Activated T-cell treated with anti-CD3 and anti-CD28 coated beads, Interleukin-2, amount 50 U/mL, for 72 hours (primary cell): ENCODE measurements at regions not wholly inside any gene's neighbourhood (a gene's known extent, or its start where the extent isn't known, plus 50 kb on each side); places are given as distances from the start of the nearest gene placed in this dataset.

ENCODE experiments used
- ATAC-seq, 2 donors: fragments of 150-1000 bp; cut with Tn5 transposase; replicated peaks in 1 of 2; 2 replicates each; pipeline ENCODE4 v1.10.0; 2021; ENCODE audit warnings: moderate library complexity in 2 of 2, mild to moderate bottlenecking in 1 of 2
- DNase-seq, 2 donors: peaks; one replicate each; pipeline ENCODE4 v3.0.0; 2021 to 2022; ENCODE audit warnings: mixed read lengths in 1 of 2
- H3K27ac Mint-ChIP-seq: one replicate; pipeline ENCODE4 v1.8.0; 2022; ENCODE audit warnings: mild to moderate bottlenecking, moderate library complexity, mixed read lengths
- H3K27me3 Mint-ChIP-seq: one replicate; pipeline ENCODE4 v1.8.0; 2022; ENCODE audit warnings: low read depth, mixed read lengths
- H3K36me3 Mint-ChIP-seq, 2 donors: one replicate each; pipeline ENCODE4 v1.8.0; 2022; ENCODE audit warnings: mixed read lengths in 2 of 2, mild to moderate bottlenecking in 1 of 2; ENCODE audit not compliant: insufficient read depth in 2 of 2
- H3K4me1 Mint-ChIP-seq: one replicate; pipeline ENCODE4 v1.8.0; 2022; ENCODE audit warnings: low read depth, mixed read lengths
- H3K4me3 Mint-ChIP-seq, 2 donors: one replicate each; pipeline ENCODE4 v1.8.0; 2022; ENCODE audit warnings: mild to moderate bottlenecking in 2 of 2, mixed read lengths in 2 of 2, moderate library complexity in 2 of 2
- H3K9me3 Mint-ChIP-seq, 2 donors: one replicate each; pipeline ENCODE4 v1.8.0; 2022; ENCODE audit warnings: mixed read lengths in 2 of 2

- H3K27ac Mint-ChIP-seq = no peak overlapping the region
- H3K9me3 Mint-ChIP-seq = no peaks in the 10 kb centered on the region
- H3K27me3 Mint-ChIP-seq = peaks cover 15% of the 10 kb centered on the region
Observed at GRCh38 chr1:9419369-9420041, 119.8 kb upstream of the SLC25A33 start.

GRCh38 chr1:9420835-9421532 is 118.3 kb upstream of the SLC25A33 start:
- Mint-ChIP-seq H3K36me3 (no peaks in the 10 kb centered on the region), H3K27me3 (peaks cover 15% of the 10 kb centered on the region), H3K4me1 (peaks cover 49% of the 10 kb centered on the region), H3K9me3 (no peaks in the 10 kb centered on the region), H3K4me3 (no peak overlapping the region), H3K27ac (no peak overlapping the region)
- ATAC-seq (peak; percentile 27 to 39), DNase-seq (no peak)

More at GRCh38 chr1:9419369-9420041, 119.8 kb upstream of the SLC25A33 start:
- peaks cover 35% of the 10 kb centered on the region for H3K4me1 Mint-ChIP-seq
- no peak for ATAC-seq
- H3K36me3 Mint-ChIP-seq = no peaks in the 10 kb centered on the region
- H3K4me3 Mint-ChIP-seq = no peak overlapping the region
- DNase-seq = no peak

GRCh38 chr1:9421533-9421873 is 117.8 kb upstream of the SLC25A33 start:
- H3K27me3 Mint-ChIP-seq = peaks cover 15% of the 10 kb centered on the region
- H3K36me3 Mint-ChIP-seq = no peaks in the 10 kb centered on the region
- no peak overlapping the region for H3K4me3 Mint-ChIP-seq
- peaks cover 49% of the 10 kb centered on the region for H3K4me1 Mint-ChIP-seq
- no peaks in the 10 kb centered on the region for H3K9me3 Mint-ChIP-seq
- DNase-seq (no peak), ATAC-seq (no peak)
- no peak overlapping the region for H3K27ac Mint-ChIP-seq

GRCh38 chr1:9422321-9422720 is 116.9 kb upstream of the SLC25A33 start:
- DNase-seq (no peak), ATAC-seq (no peak)
- peaks cover 48% of the 10 kb centered on the region for H3K4me1 Mint-ChIP-seq
- H3K27ac Mint-ChIP-seq = no peak overlapping the region
- no peaks in the 10 kb centered on the region for H3K36me3 Mint-ChIP-seq
- no peaks in the 10 kb centered on the region for H3K9me3 Mint-ChIP-seq
- no peak overlapping the region for H3K4me3 Mint-ChIP-seq
- peaks cover 15% of the 10 kb centered on the region for H3K27me3 Mint-ChIP-seq

- ATAC-seq = no peak
- DNase-seq = no peak
- Mint-ChIP-seq H3K4me1 (peaks cover 44% of the 10 kb centered on the region), H3K27me3 (peaks cover 15% of the 10 kb centered on the region), H3K9me3 (no peaks in the 10 kb centered on the region), H3K36me3 (no peaks in the 10 kb centered on the region), H3K4me3 (no peak overlapping the region), H3K27ac (no peak overlapping the region)
Observed at GRCh38 chr1:9422911-9423505, 116.3 kb upstream of the SLC25A33 start.

GRCh38 chr1:9424261-9424660 is 115.0 kb upstream of the SLC25A33 start:
- no peaks in the 10 kb centered on the region for H3K36me3 Mint-ChIP-seq
- no peak for DNase-seq
- peaks cover 53% of the 10 kb centered on the region for H3K4me1 Mint-ChIP-seq
- no peak for ATAC-seq
- H3K9me3 Mint-ChIP-seq = no peaks in the 10 kb centered on the region
- H3K27ac Mint-ChIP-seq = no peak overlapping the region
- no peak overlapping the region for H3K4me3 Mint-ChIP-seq
- peaks cover 15% of the 10 kb centered on the region for H3K27me3 Mint-ChIP-seq

GRCh38 chr1:9425859-9426258 is 113.4 kb upstream of the SLC25A33 start:
- Mint-ChIP-seq H3K27me3 (peaks cover 15% of the 10 kb centered on the region), H3K9me3 (no peaks in the 10 kb centered on the region), H3K36me3 (no peaks in the 10 kb centered on the region), H3K27ac (no peak overlapping the region), H3K4me1 (peaks cover 59% of the 10 kb centered on the region), H3K4me3 (peak overlapping the region; percentile 73 to 80)
- DNase-seq (no peak), ATAC-seq (no peak)

- Mint-ChIP-seq H3K4me3 (peak overlapping the region; percentile 73 to 80), H3K9me3 (no peaks in the 10 kb centered on the region), H3K27me3 (peaks cover 15% of the 10 kb centered on the region), H3K27ac (no peak overlapping the region), H3K4me1 (peaks cover 54% of the 10 kb centered on the region), H3K36me3 (no peaks in the 10 kb centered on the region)
- DNase-seq (peak; percentile 78 to 82), ATAC-seq (peak; percentile 56 to 58)
Observed at GRCh38 chr1:9426291-9426711, 113.0 kb upstream of the SLC25A33 start.

GRCh38 chr1:9427388-9427787 is 111.9 kb upstream of the SLC25A33 start:
- H3K27ac Mint-ChIP-seq = no peak overlapping the region
- ATAC-seq = no peak
- H3K4me1 Mint-ChIP-seq = peaks cover 54% of the 10 kb centered on the region
- no peaks in the 10 kb centered on the region for H3K9me3 Mint-ChIP-seq
- no peak for DNase-seq
- peak overlapping the region in 1 of 2 donors; percentile 31 for H3K4me3 Mint-ChIP-seq
- H3K36me3 Mint-ChIP-seq = no peaks in the 10 kb centered on the region
- peaks cover 14% of the 10 kb centered on the region for H3K27me3 Mint-ChIP-seq

GRCh38 chr1:9428601-9429341 is 110.5 kb upstream of the SLC25A33 start:
- Mint-ChIP-seq H3K4me1 (peaks cover 54% of the 10 kb centered on the region), H3K27ac (peak overlapping the region; percentile 83), H3K4me3 (peak overlapping the region; percentile 97 to 99), H3K27me3 (peaks cover under 1% of the 10 kb centered on the region), H3K36me3 (no peaks in the 10 kb centered on the region), H3K9me3 (no peaks in the 10 kb centered on the region)
- DNase-seq (peak; percentile 99 to 100), ATAC-seq (peak; percentile 91 to 92)

GRCh38 chr1:9429342-9429711 is 109.9 kb upstream of the SLC25A33 start:
- no peaks in the 10 kb centered on the region for H3K36me3 Mint-ChIP-seq
- no peaks in the 10 kb centered on the region for H3K9me3 Mint-ChIP-seq
- peak overlapping the region; percentile 83 for H3K27ac Mint-ChIP-seq
- ATAC-seq (no peak), DNase-seq (no peak)
- H3K27me3 Mint-ChIP-seq = no peaks in the 10 kb centered on the region
- peaks cover 54% of the 10 kb centered on the region for H3K4me1 Mint-ChIP-seq
- peak overlapping the region; percentile 97 to 99 for H3K4me3 Mint-ChIP-seq

GRCh38 chr1:9434247-9435152 is 104.8 kb upstream of the SLC25A33 start:
- Mint-ChIP-seq H3K27me3 (no peaks in the 10 kb centered on the region), H3K36me3 (no peaks in the 10 kb centered on the region), H3K4me3 (no peak overlapping the region), H3K27ac (no peak overlapping the region), H3K4me1 (peaks cover 9% of the 10 kb centered on the region), H3K9me3 (no peaks in the 10 kb centered on the region)
- ATAC-seq (no peak), DNase-seq (no peak)
